ENCODE measurements at regions not wholly inside any gene's neighbourhood (a gene's known extent, or its start where the extent isn't known, plus 50 kb on each side); places are given as distances from the start of the nearest gene placed in this dataset.

DNA sequence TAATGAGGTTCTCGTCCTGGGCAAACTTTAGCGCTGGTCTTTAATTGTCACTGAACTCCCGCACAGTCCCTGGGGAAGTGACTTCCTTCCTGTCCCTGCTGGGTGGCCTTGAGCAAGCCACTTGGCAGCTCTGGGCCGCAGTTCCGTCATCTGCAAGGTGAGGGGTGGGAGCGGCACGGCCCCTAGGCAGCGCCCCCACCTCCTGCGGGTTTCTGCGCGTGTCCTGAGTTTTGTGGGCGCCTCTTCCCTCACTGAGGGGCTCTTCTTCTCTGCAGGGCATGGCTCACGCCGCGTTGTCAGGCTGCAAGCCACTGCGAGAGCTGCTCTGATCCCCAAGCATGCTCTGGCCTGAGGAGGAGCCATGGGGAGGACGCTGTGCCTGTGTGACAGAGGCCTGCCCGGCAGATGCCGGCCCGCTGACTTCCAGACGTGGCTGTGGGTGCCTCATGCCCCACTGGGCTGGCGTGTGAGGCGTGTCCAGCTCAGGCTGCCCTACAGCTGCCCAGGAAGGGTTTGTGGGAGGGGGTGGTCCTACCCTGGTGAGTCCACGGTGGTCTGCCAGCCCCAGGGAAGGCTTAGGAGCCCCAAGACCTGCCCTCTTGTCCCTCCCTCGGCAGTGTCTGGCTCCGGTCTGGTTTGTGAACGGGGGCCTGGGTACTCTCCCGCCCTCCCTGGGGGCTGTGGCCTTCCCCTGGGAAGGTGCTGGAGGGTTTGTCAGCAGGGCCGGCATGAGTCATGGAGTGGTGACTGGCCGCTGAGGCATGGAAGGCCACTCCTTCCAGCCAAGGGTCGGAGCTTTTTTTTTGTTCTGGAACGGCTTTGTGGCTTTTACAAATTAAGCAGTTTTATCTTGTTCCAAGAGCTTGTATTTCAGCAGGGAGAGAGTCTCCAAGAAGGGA lies 182.0 kb downstream of the SEC14L1 start (continued):
- TF ChIP-seq SNAI1 (CRISPR knock-in tag; IDR thresholded peaks at IDR 0.05; ENCODE audit: borderline replicate concordance) = no peak
- TF ChIP-seq MEIS1 (CRISPR knock-in tag; IDR thresholded peaks at IDR 0.05; ENCODE audit: borderline replicate concordance) = peak; percentile 23; the same call in 1 of the 2 replicates
- TF ChIP-seq PHF20 (CRISPR knock-in tag; IDR thresholded peaks at IDR 0.05) = no peak
- TF ChIP-seq ZNF562 (CRISPR knock-in tag; IDR thresholded peaks at IDR 0.05; ENCODE audit: borderline replicate concordance) = no peak
- no peak for TF ChIP-seq PRDM4 (CRISPR knock-in tag; IDR thresholded peaks at IDR 0.05; ENCODE audit: borderline replicate concordance)
- TF ChIP-seq KLF11 (CRISPR knock-in tag; IDR thresholded peaks at IDR 0.05) = no peak
- no peak for TF ChIP-seq ZNF740 (CRISPR knock-in tag; IDR thresholded peaks at IDR 0.05)
- no peak for TF ChIP-seq GABPA (IDR thresholded peaks at IDR 0.05; ENCODE audit: low read depth, low read length)
- TF ChIP-seq GABPA (CRISPR knock-in tag; IDR thresholded peaks at IDR 0.05; ENCODE audit: low read depth) = no peak
- TF ChIP-seq ZNF17 (CRISPR knock-in tag; IDR thresholded peaks at IDR 0.05) = no peak
- TF ChIP-seq SNAPC5 (CRISPR knock-in tag; IDR thresholded peaks at IDR 0.05; ENCODE audit: borderline replicate concordance) = no peak
- peak; percentile 14; the same call in 1 of the 2 replicates for TF ChIP-seq RBFOX2 (IDR thresholded peaks at IDR 0.05; ENCODE audit: low read depth, low read length)
- TF ChIP-seq HOXA5 (CRISPR knock-in tag; IDR thresholded peaks at IDR 0.05) = no peak
- TF ChIP-seq NFAT5 (CRISPR knock-in tag; IDR thresholded peaks at IDR 0.05) = no peak
- no peak for TF ChIP-seq ZNF138 (CRISPR knock-in tag; IDR thresholded peaks at IDR 0.05; ENCODE audit: low read depth)
- no peak for TF ChIP-seq RORA (CRISPR knock-in tag; IDR thresholded peaks at IDR 0.05)
- TF ChIP-seq, protein P1, sequence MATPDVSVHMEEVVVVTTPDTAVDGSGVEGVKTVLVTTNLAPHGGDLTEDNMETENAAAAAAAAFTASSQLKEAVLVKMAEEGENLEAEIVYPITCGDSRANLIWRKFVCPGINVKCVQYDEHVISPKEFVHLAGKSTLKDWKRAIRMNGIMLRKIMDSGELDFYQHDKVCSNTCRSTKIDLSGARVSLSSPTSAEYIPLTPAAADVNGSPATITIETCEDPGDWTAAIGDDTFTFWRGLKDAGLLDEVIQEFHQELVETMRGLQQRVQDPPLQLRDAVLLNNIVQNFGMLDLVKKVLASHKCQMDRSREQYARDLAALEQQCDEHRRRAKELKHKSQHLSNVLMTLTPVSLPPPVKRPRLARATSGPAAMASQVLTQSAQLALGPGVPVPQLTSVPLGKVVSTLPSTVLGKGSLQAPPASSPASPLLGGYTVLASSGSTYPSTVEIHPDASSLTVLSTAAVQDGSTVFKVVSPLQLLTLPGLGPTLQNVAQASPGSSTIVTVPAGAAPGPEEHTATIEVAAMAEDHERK (CRISPR knock-in tag; IDR thresholded peaks at IDR 0.05; ENCODE audit: low read depth) = no peak
- no peak for TF ChIP-seq REL (CRISPR knock-in tag; conservative IDR thresholded peaks at IDR 0.05)
- no peak for TF ChIP-seq ZNF296 (CRISPR knock-in tag; conservative IDR thresholded peaks at IDR 0.05)
- TF ChIP-seq ZNF317 (CRISPR knock-in tag; IDR thresholded peaks at IDR 0.05) = peak; percentile 45; the same call in 1 of the 2 replicates

All from HepG2 (cell line).